Right lobe of liver (tissue), 6 donors: ENCODE measurements at regions not wholly inside any gene's neighbourhood (a gene's known extent, or its start where the extent isn't known, plus 50 kb on each side); places are given as distances from the start of the nearest gene placed in this dataset.

Experiments used
- ATAC-seq, 4 donors: fragments of 200-7000 bp; cut with Tn5 transposase; one replicate each; pipeline ENCODE4 v1.9.1; 2020; ENCODE audit warnings: mild to moderate bottlenecking in 4 of 4, moderate library complexity in 4 of 4
- DNase-seq, 3 donors: peaks; one replicate each; pipeline ENCODE4 v3.0.0-alpha.2; 2020
- H3K27ac ChIP-seq, 3 donors: fragments of 200-600 bp; one replicate each; pipeline ENCODE4 v1.8.0; 2022
- H3K27me3 ChIP-seq, 2 donors: fragments of 200-600 bp; one replicate each; pipeline ENCODE4 v1.8.0; 2022
- H3K36me3 ChIP-seq, 4 donors: fragments of 200-600 bp; sonication (generic) in 1 of 4; one replicate each; pipeline versions ENCODE4 v1.5.1 to v1.8.0; 2017 to 2022; ENCODE audit warnings: control low read depth in 1 of 4
- H3K4me1 ChIP-seq, 4 donors: fragments of 200-600 bp; sonication (generic) in 1 of 4; one replicate each; pipeline versions ENCODE4 v1.5.1 to v1.8.0; 2017 to 2022; ENCODE audit warnings: control low read depth in 1 of 4
- H3K4me3 ChIP-seq, 3 donors: fragments of 200-600 bp; one replicate each; pipeline ENCODE4 v1.8.0; 2022
- H3K9me3 ChIP-seq, 4 donors: fragments of 200-600 bp; sonication (generic) in 1 of 4; one replicate each; pipeline versions ENCODE4 v1.5.1 to v1.8.0; 2017 to 2022; ENCODE audit warnings: control low read depth in 1 of 4
- POLR2A ChIP-seq: fragments of 450-650 bp; IDR thresholded peaks from one replicate; pipeline ENCODE4 v1.6.1; 2017; ENCODE audit warnings: antibody characterized with exemption, mild to moderate bottlenecking
- WGBS: methylation state at CpG from one replicate; pipeline ENCODE4 v1.1.6; 2018; ENCODE audit warnings: low coverage, low lambda C conversion rate; ENCODE audit not compliant: insufficient coverage; ENCODE audit errors: missing lambda C conversion rate; 5-methylcytosine and 5-hydroxymethylcytosine counted together
- intact Hi-C, 2 donors: fragments of 100-400 bp; cut with DNase I; formaldehyde crosslinking; loops; one replicate each; pipeline versions ENCODE4 v1.11.2 to v1.14.1; 2022
- TF ChIP-seq, protein P1 (sequence below), 4 donors: fragments of 200-600 bp in 3 of 4; fragments of 450-650 bp in 1 of 4; IDR thresholded peaks; one replicate each; pipeline versions ENCODE4 v1.5.1 to v1.8.0; 2016 to 2022; ENCODE audit warnings: antibody characterized with exemption in 4 of 4, mild to moderate bottlenecking in 2 of 4
- donor health status: DM: no; HTN: yes; CAD: no.
- donor health status: DM: no; HTN: no; CAD: no.
- donor health status: DM: no; HTN: no; CAD: no.
- donor health status: DM: no; HTN: yes; CAD: no.
- donor health status: DM: no; HTN: yes; CAD: no.

- DNase-seq (no peak), ATAC-seq (no peak)
- Histone ChIP-seq H3K4me1 (no peaks in the 10 kb centered on the region), H3K4me3 (no peak overlapping the region), H3K27me3 (no peaks in the 10 kb centered on the region), H3K36me3 (no peaks in the 10 kb centered on the region), H3K27ac (no peak overlapping the region), H3K9me3 (no peaks in the 10 kb centered on the region)
- intact Hi-C loops = no loop called here
- 64% methylated on average over 2 of the region's 2 CpGs for WGBS
- TF ChIP-seq, protein P1, sequence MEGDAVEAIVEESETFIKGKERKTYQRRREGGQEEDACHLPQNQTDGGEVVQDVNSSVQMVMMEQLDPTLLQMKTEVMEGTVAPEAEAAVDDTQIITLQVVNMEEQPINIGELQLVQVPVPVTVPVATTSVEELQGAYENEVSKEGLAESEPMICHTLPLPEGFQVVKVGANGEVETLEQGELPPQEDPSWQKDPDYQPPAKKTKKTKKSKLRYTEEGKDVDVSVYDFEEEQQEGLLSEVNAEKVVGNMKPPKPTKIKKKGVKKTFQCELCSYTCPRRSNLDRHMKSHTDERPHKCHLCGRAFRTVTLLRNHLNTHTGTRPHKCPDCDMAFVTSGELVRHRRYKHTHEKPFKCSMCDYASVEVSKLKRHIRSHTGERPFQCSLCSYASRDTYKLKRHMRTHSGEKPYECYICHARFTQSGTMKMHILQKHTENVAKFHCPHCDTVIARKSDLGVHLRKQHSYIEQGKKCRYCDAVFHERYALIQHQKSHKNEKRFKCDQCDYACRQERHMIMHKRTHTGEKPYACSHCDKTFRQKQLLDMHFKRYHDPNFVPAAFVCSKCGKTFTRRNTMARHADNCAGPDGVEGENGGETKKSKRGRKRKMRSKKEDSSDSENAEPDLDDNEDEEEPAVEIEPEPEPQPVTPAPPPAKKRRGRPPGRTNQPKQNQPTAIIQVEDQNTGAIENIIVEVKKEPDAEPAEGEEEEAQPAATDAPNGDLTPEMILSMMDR (IDR thresholded peaks at IDR 0.05) = no peak
- no peak for TF ChIP-seq POLR2A
These were observed 452.1 kb downstream of the TXNL1 start for GRCh38 chr18:56186319-56186718.

DNA sequence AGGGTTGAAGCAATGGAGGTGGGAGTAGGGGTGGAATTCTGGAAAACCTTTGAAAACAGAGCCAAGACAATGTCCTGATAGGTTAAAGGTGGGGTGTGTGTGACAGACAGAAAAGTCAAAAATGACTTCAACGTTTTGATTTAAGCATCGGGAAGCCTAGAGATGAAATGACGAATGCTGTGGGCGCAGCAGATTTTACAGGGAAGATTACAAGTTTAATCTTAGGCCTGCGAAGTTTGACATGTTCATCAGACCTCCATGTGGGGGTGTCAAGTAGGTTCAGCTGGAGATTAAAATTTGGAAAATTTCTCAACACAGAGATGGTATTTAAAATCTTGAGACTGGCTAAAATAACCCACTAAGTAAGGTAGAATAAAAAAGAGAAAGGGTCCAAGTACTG lies 453.3 kb downstream of the TXNL1 start:
- H3K27ac ChIP-seq = no peak overlapping the region
- H3K4me3 ChIP-seq = no peak overlapping the region
- H3K4me1 ChIP-seq = no peaks in the 10 kb centered on the region
- ATAC-seq (no peak), DNase-seq (no peak)
- 72% methylated on average over 5 of the region's 5 CpGs for WGBS
- intact Hi-C loops = no loop called here
- no peaks in the 10 kb centered on the region for H3K27me3 ChIP-seq
- no peaks in the 10 kb centered on the region for H3K9me3 ChIP-seq
- TF ChIP-seq, protein P1 (IDR thresholded peaks at IDR 0.05) = no peak
- no peak for TF ChIP-seq POLR2A
- H3K36me3 ChIP-seq = no peaks in the 10 kb centered on the region

GRCh38 chr18:56176751-56177150 lies 461.6 kb downstream of the TXNL1 start:
- H3K27me3 ChIP-seq = no peaks in the 10 kb centered on the region
- H3K27ac ChIP-seq = no peak overlapping the region
- WGBS = 80% methylated on average over 3 of the region's 6 CpGs
- no peak for ATAC-seq
- DNase-seq = no peak
- intact Hi-C loops = no loop called here
- H3K9me3 ChIP-seq = no peaks in the 10 kb centered on the region
- H3K4me3 ChIP-seq = no peak overlapping the region
- TF ChIP-seq, protein P1 (IDR thresholded peaks at IDR 0.05) = no peak
- no peak for TF ChIP-seq POLR2A
- H3K4me1 ChIP-seq = no peaks in the 10 kb centered on the region
- no peaks in the 10 kb centered on the region for H3K36me3 ChIP-seq

- Histone ChIP-seq H3K4me1 (no peaks in the 10 kb centered on the region), H3K9me3 (no peaks in the 10 kb centered on the region), H3K36me3 (no peaks in the 10 kb centered on the region), H3K27me3 (no peaks in the 10 kb centered on the region), H3K4me3 (no peak overlapping the region), H3K27ac (no peak overlapping the region)
- DNase-seq (no peak), ATAC-seq (no peak)
- no peak for TF ChIP-seq POLR2A
- TF ChIP-seq, protein P1 (IDR thresholded peaks at IDR 0.05) = no peak
- intact Hi-C loops = no loop called here
- 84% methylated on average over 7 of the region's 7 CpGs for WGBS
These were observed 462.9 kb downstream of the TXNL1 start for GRCh38 chr18:56175330-56176001.
